ENCODE measurements at regions not wholly inside any gene's neighbourhood (a gene's known extent, or its start where the extent isn't known, plus 50 kb on each side); places are given as distances from the start of the nearest gene placed in this dataset.
"Not testable (repeated sequence)": the region's sequence is repeated elsewhere in the genome, so short reads cannot be mapped to it uniquely, and the experiment has no call there.

DNA sequence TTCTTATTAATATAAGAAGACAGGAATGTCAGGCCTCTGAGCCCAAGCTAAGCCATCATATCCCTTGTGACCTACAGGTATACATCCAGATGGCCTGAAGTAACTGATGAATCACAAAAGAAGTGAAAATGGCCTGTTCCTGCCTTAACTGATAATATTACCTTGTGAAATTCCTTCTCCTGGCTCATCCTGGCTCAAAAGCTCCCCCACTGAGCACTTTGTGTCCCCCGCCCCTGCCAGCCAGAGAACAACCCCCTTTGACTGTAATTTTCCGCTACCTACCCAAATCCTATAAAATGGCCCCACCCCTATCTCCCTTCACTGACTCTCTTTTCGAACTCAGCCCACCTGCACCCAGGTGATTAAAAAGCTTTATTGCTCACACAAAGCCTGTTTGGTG is 274.4 kb downstream of the NUF2 start:
- TF ChIP-seq EP300 (IDR thresholded peaks at IDR 0.05); CTCF (IDR thresholded peaks at IDR 0.05); POLR2A (IDR thresholded peaks at IDR 0.05; ENCODE audit: low read depth): not testable (repeated sequence)
